Tibial nerve (tissue), 4 donors: ENCODE measurements at regions not wholly inside any gene's neighbourhood (a gene's known extent, or its start where the extent isn't known, plus 50 kb on each side); places are given as distances from the start of the nearest gene placed in this dataset.

Experiments
- CTCF ChIP-seq, 5 experiments: fragments of 200-600 bp in 3 of 5; fragments of 450-650 bp in 2 of 5; sonication (generic) in 3 of 5; IDR thresholded peaks; one replicate each; pipeline ENCODE4 v1.5.1; 2016 to 2019; ENCODE audit warnings: antibody characterized with exemption in 5 of 5, mild to moderate bottlenecking in 3 of 5, moderate library complexity in 2 of 5
- EP300 ChIP-seq, 2 donors: sonication (generic); formaldehyde crosslinking; IDR thresholded peaks; one replicate each; pipeline ENCODE4 v1.6.1; 2017; ENCODE audit warnings: antibody characterized with exemption in 2 of 2, mild to moderate bottlenecking in 1 of 2
- POLR2A ChIP-seq, 2 donors: fragments of 450-650 bp; IDR thresholded peaks; one replicate each; pipeline ENCODE4 v1.6.1; 2017; ENCODE audit warnings: antibody characterized with exemption in 2 of 2, mild to moderate bottlenecking in 2 of 2, moderate library complexity in 2 of 2

- TF ChIP-seq POLR2A (IDR thresholded peaks at IDR 0.05) (no peak), CTCF (IDR thresholded peaks at IDR 0.05) (no peak), EP300 (IDR thresholded peaks at IDR 0.05) (no peak)
Observed at GRCh38 chr18:27595113-27595838, 410.2 kb upstream of the CHST9 start.
